H1 (cell line): ENCODE measurements at regions not wholly inside any gene's neighbourhood (a gene's known extent, or its start where the extent isn't known, plus 50 kb on each side); places are given as distances from the start of the nearest gene placed in this dataset.

Source experiments
- TCF12 ChIP-seq: IDR thresholded peaks from 2 replicates; pipeline ENCODE4 v1.6.1; 2011; ENCODE audit warnings: low read depth, mild to moderate bottlenecking, low read length
- ZNF274 ChIP-seq: IDR thresholded peaks from 2 replicates; pipeline ENCODE4 v1.7.0; 2012; ENCODE audit warnings: low read length, borderline replicate concordance; ENCODE audit errors: extremely low read depth

- TF ChIP-seq TCF12 (no peak), ZNF274 (no peak)
Measured at GRCh38 chr22:49543876-49544275, 283.8 kb downstream of the BRD1 start.
